Effector memory CD8-positive, alpha-beta T cell (primary cell): ENCODE measurements at regions not wholly inside any gene's neighbourhood (a gene's known extent, or its start where the extent isn't known, plus 50 kb on each side); places are given as distances from the start of the nearest gene placed in this dataset.

Source experiments
- ATAC-seq: fragments of 150-1000 bp; cut with Tn5 transposase; replicated peaks from 2 replicates; pipeline ENCODE4 v1.10.0; 2021; ENCODE audit warnings: mild to moderate bottlenecking, moderate library complexity
- DNase-seq, 3 experiments: peaks; one replicate each; pipeline ENCODE4 v3.0.0; 2021
- H3K27ac Mint-ChIP-seq, 2 donors: one replicate each; pipeline ENCODE4 v1.8.0; 2022; ENCODE audit warnings: mild to moderate bottlenecking in 2 of 2, mixed read lengths in 2 of 2, moderate library complexity in 2 of 2
- H3K27me3 Mint-ChIP-seq, 2 donors: one replicate each; pipeline ENCODE4 v1.8.0; 2022; ENCODE audit warnings: mixed read lengths in 2 of 2
- H3K36me3 Mint-ChIP-seq: one replicate; pipeline ENCODE4 v1.8.0; 2022; ENCODE audit warnings: mild to moderate bottlenecking, moderate library complexity, mixed read lengths; ENCODE audit not compliant: insufficient read depth
- H3K4me1 Mint-ChIP-seq, 2 donors: one replicate each; pipeline ENCODE4 v1.8.0; 2022; ENCODE audit warnings: low read depth in 2 of 2, mixed read lengths in 2 of 2
- H3K4me3 Mint-ChIP-seq, 2 donors: one replicate each; pipeline ENCODE4 v1.8.0; 2022; ENCODE audit warnings: mild to moderate bottlenecking in 2 of 2, mixed read lengths in 2 of 2, moderate library complexity in 2 of 2
- H3K9me3 Mint-ChIP-seq, 2 donors: one replicate each; pipeline ENCODE4 v1.8.0; 2022; ENCODE audit warnings: mixed read lengths in 2 of 2

DNA sequence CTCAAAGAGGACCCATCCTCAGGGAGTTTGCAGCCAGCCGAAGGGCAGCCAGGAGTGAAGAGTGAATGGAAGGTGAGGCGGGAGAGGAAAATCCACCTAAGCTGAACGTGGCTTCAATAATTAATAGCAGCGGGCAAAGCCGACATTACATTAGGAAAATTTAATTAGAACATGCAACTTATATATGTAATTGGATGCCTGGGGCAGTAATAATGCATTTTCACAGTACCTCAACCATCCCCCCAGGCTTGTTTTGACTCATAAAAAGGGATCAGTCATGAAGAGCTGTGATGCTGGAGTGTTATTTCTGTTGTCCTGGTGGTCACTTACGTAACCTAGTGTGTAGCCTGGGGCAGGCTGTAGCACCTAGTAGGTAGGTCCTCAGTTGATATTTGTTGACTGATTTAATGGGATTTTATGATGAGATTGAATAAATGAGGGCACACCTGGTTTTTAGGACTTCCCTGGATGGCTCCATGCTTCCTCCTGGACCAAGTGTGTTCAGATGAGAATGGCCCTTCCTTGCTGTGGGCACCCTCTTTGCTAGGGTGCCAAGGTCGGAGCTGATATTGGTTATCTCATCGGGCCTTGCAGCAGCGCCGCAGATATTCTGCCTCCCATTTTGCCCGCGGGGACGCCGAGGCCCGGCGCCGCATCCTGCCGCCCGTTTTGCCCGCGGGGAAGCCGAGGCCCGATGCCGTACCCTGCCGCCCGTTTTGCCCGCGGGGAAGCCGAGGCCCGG, 128.8 kb downstream of the CDH26 start:
- ATAC-seq, result no peak
- Mint-ChIP-seq H3K27me3 (peaks cover 11 to 39% of the 10 kb centered on the region in 2 donors), H3K9me3 (no peaks in the 10 kb centered on the region), H3K4me1 (peaks cover 3 to 8% of the 10 kb centered on the region in 2 donors), H3K27ac (no peak overlapping the region), H3K4me3 (peak overlapping the region; percentile 31 to 69), H3K36me3 (no peaks in the 10 kb centered on the region)
- no peak for DNase-seq

DNA sequence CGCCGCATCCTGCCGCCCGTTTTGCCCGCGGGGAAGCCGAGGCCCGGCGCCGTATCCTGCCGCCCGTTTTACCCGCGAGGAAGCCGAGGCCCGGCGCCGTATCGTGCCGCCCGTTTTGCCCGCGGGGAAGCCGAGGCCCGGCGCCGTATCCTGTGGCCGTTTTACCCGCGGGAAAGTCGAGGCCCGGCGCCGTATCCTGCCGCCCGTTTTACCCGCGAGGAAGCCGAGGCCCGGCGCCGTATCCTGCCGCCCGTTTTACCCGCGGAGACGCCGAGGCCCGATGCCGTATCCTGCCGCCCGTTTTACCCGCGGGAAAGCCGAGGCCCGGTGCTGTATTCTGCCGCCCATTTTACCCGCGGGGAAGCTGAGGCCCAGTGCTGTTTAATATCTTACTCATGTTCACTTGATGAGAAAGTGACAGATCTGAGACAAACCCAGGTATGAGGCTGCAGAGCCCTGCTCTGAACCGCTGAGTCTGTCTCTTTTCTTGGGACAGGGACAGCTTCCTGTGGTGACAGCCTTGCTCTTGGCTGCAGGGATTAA, 129.4 kb downstream of the CDH26 start:
- H3K36me3 Mint-ChIP-seq, result no peaks in the 10 kb centered on the region
- H3K4me1 Mint-ChIP-seq, result peaks cover 3 to 8% of the 10 kb centered on the region in 2 donors
- peak overlapping the region in 1 of 2 donors; percentile 27 for H3K27ac Mint-ChIP-seq
- H3K4me3 Mint-ChIP-seq, result peak overlapping the region; percentile 74 to 76
- no peaks in the 10 kb centered on the region for H3K9me3 Mint-ChIP-seq
- no peak for DNase-seq
- H3K27me3 Mint-ChIP-seq, result peaks cover 11 to 39% of the 10 kb centered on the region in 2 donors
- no peak for ATAC-seq

DNA sequence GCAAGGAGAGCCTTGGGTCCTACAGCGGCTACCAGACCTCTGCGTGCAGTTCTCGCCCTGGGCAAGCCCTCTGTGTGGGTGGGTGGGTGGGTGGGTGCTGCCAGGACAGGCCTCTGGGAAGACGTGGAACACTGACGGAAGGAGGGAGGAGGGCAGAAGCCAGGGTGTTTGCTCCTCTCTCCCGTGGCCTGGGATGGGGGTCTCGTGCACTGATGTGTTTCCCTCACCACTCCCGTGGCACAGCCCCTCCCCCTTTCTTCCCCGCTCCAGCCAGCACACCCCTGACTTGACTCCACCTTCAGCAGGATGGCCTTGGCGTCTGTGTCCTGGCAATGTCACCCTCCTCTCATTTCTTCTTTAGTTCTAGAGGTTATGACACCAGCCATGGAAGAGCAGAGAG, 130.0 kb downstream of the CDH26 start:
- peak overlapping the region in 1 of 2 donors; percentile 18 for H3K27ac Mint-ChIP-seq
- peaks cover 3 to 8% of the 10 kb centered on the region in 2 donors for H3K4me1 Mint-ChIP-seq
- peaks cover 11 to 39% of the 10 kb centered on the region in 2 donors for H3K27me3 Mint-ChIP-seq
- no peak for ATAC-seq
- peak overlapping the region in 1 of 2 donors; percentile 74 for H3K4me3 Mint-ChIP-seq
- no peak for DNase-seq
- no peaks in the 10 kb centered on the region for H3K36me3 Mint-ChIP-seq
- no peaks in the 10 kb centered on the region for H3K9me3 Mint-ChIP-seq

DNA sequence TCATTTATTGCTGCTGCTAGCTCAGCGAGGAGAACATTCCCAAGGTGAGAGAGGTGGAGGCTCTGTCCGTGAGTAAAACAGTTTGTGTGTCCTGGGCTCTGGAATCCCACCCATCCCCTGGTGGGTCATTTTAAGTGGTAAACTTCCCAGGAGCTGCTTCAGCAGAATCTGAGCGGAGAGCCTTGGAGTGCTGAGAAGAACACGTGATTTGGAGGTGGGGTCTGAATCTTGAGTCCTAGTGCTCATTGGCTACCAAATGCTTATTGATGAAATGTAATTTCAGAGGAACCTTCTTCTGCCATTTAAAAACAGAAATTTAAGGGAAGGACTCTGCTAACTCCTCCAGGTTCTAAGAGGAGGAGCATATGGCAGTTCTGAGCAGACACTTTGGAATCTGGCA, 132.4 kb downstream of the CDH26 start:
- Mint-ChIP-seq H3K4me3 (no peak overlapping the region), H3K36me3 (no peaks in the 10 kb centered on the region), H3K27ac (no peak overlapping the region), H3K4me1 (peaks cover 3 to 8% of the 10 kb centered on the region in 2 donors), H3K27me3 (peaks cover 11 to 36% of the 10 kb centered on the region in 2 donors), H3K9me3 (no peaks in the 10 kb centered on the region)
- DNase-seq, result no peak
- ATAC-seq, result no peak

DNA sequence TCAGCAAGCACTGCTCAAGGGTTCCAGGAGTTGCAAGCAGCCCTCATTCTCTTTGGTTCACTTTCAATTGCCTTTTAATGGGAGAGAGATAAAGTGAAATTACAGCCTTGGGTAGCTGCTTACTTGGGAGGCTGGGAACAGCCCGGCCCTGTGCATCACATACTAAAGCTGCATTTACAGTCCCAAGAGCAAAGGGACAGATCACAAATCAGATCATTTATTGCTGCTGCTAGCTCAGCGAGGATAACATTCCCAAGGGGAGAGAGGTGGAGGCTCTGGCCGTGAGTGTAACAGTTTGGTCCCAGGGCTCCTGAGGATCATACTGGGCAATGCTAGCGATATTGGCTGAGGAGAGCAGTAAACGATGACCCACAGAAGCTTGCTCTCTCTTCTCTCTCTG, 133.1 kb downstream of the CDH26 start:
- Mint-ChIP-seq H3K27ac (no peak overlapping the region), H3K9me3 (no peaks in the 10 kb centered on the region), H3K4me1 (peaks cover 3 to 8% of the 10 kb centered on the region in 2 donors), H3K4me3 (no peak overlapping the region), H3K27me3 (peaks cover 11 to 29% of the 10 kb centered on the region in 2 donors), H3K36me3 (no peaks in the 10 kb centered on the region)
- DNase-seq (no peak), ATAC-seq (no peak)

DNA sequence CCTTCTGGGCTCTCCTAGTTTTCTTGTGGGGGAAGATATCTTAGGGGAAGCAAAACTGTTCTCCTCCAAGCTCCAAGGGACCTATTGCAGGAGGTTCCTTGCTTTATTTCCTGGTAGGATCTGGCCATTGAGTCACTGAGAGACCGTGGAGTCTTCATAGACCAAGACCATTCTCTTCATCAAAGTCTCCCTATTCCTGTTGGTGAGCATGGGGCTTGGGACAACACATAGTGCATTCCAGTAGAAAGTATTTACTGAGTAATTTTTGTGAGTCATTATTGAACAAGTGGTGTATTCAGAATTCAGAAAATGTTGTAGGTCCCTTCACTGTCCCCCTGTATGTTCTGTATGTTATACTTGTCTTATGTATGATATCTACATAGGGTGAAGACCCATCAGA, 133.6 kb downstream of the CDH26 start:
- H3K4me1 Mint-ChIP-seq, result peaks cover 3 to 6% of the 10 kb centered on the region in 2 donors
- no peak for DNase-seq
- no peaks in the 10 kb centered on the region for H3K36me3 Mint-ChIP-seq
- H3K27ac Mint-ChIP-seq, result no peak overlapping the region
- no peak overlapping the region for H3K4me3 Mint-ChIP-seq
- no peak for ATAC-seq
- no peaks in the 10 kb centered on the region for H3K9me3 Mint-ChIP-seq
- H3K27me3 Mint-ChIP-seq, result peaks cover 6 to 23% of the 10 kb centered on the region in 2 donors

DNA sequence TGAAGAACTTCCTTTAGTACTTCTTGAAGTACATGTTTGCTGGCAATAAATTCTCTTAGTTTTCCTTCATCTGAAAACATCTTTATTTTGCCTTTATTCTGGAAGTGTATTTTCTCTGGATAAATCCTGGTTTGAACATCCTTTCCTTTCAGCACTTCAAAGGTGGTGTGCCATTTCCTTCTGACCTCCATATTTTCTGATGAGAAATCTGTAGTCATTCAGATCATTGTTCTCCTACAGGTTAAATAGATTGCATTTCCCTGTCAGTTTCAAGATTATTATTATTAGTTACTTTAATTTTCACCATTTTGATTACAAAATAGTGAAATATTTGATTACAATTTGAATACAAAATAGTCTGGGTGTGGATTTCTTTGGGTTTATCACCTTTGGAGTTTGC, 134.5 kb downstream of the CDH26 start:
- Mint-ChIP-seq H3K4me3 (no peak overlapping the region), H3K36me3 (no peaks in the 10 kb centered on the region), H3K27me3 (peaks cover 5 to 21% of the 10 kb centered on the region in 2 donors), H3K4me1 (peaks cover 2 to 6% of the 10 kb centered on the region in 2 donors), H3K27ac (no peak overlapping the region), H3K9me3 (no peaks in the 10 kb centered on the region)
- ATAC-seq, result no peak
- no peak for DNase-seq

DNA sequence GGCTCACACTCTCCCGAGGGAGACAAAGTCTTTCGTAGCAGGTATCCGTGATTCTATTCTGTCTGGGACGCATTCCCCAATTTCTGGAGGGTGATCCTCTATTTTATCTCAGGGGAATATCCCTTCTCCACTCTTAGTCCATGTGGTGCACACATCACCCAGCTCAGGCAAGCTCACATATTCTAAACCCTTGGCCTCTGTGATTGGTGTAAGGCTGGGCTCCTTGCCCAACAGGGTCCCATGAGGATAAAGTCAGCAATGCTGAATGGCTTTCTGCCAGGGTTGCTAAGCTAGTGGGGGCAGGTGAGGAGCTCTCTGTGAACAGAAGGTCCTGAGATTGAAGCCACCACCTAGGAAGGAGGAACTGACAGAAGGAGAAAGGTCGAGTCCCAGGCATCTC, 137.2 kb downstream of the CDH26 start:
- Mint-ChIP-seq H3K4me3 (no peak overlapping the region), H3K36me3 (no peaks in the 10 kb centered on the region), H3K9me3 (no peaks in the 10 kb centered on the region), H3K27ac (no peak overlapping the region), H3K4me1 (peaks cover 0 to 4% of the 10 kb centered on the region in 2 donors), H3K27me3 (peaks cover 0 to under 1% of the 10 kb centered on the region in 2 donors)
- no peak for ATAC-seq
- no peak for DNase-seq

DNA sequence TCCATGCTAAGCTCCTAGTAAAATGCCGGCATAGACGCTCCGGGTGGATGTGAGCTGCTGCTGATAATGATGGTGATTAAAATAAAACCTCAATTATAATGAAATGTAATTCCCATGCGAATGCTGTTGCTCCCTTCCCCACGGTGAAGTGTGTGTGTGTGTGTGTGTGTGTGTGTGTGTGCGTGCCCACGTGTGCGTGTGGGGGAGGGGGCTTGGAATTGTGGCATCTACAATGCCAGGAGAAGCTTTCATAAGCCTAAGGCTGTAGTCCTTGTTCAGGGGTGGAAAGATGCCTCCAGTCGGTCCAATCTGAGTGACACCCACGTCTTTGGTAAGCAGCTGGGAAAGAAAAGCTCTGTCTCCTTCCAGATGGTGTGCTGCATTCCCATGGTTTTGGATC, 137.9 kb downstream of the CDH26 start:
- no peak for DNase-seq
- H3K27me3 Mint-ChIP-seq, result no peaks in the 10 kb centered on the region
- H3K4me1 Mint-ChIP-seq, result peaks cover 6 to 11% of the 10 kb centered on the region in 2 donors
- H3K9me3 Mint-ChIP-seq, result no peaks in the 10 kb centered on the region
- ATAC-seq, result no peak
- H3K27ac Mint-ChIP-seq, result no peak overlapping the region
- H3K4me3 Mint-ChIP-seq, result no peak overlapping the region
- H3K36me3 Mint-ChIP-seq, result no peaks in the 10 kb centered on the region

DNA sequence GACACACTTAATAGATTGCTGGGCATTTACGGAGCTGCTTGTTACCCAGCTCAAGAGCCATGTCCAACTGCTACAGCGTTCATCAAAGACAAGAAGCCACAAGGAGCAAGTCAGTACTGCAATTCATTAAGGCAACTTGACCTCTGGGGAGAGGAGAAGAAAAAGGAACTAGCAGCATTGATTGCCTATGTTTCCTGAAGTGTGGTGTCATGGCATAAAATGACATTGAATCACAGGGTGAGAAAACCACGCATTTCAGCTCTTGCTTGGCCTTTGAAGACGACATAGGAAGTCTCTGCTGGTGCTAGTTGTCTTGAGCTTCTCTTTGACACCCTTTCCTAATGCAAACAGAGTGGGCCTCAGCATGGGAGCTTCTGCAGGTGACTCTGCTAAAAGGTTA, 139.1 kb downstream of the CDH26 start:
- Mint-ChIP-seq H3K36me3 (no peaks in the 10 kb centered on the region), H3K27me3 (no peaks in the 10 kb centered on the region), H3K4me1 (peaks cover 11 to 13% of the 10 kb centered on the region in 2 donors), H3K4me3 (no peak overlapping the region), H3K9me3 (no peaks in the 10 kb centered on the region), H3K27ac (peak overlapping the region in 1 of 2 donors; percentile 65)
- ATAC-seq (peak; percentile 32), DNase-seq (no peak)

DNA sequence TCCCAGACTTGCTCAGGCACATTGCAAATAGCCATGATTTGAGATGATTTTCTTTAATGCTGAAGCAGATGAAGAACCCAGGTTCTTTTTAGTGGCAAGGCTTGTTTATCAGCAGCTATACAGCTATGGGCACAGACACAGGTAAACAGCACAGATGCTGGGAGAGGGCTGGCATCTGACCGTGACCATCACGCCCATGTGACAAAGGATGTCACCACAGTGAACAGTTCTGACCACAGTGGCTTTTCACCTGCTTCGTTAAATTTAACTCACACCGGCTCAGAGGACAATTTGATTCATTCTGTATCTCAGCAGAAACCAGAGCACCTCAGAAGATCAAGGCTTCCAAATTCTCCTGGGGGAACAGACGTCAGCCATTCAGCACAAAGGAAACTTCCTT, 142.6 kb downstream of the CDH26 start:
- Mint-ChIP-seq H3K27me3 (no peaks in the 10 kb centered on the region), H3K9me3 (no peaks in the 10 kb centered on the region), H3K4me1 (peaks cover 11 to 13% of the 10 kb centered on the region in 2 donors), H3K27ac (peak overlapping the region; percentile 57 to 85), H3K36me3 (no peaks in the 10 kb centered on the region), H3K4me3 (peak overlapping the region; percentile 11 to 57)
- no peak for DNase-seq
- peak; percentile 24 for ATAC-seq

DNA sequence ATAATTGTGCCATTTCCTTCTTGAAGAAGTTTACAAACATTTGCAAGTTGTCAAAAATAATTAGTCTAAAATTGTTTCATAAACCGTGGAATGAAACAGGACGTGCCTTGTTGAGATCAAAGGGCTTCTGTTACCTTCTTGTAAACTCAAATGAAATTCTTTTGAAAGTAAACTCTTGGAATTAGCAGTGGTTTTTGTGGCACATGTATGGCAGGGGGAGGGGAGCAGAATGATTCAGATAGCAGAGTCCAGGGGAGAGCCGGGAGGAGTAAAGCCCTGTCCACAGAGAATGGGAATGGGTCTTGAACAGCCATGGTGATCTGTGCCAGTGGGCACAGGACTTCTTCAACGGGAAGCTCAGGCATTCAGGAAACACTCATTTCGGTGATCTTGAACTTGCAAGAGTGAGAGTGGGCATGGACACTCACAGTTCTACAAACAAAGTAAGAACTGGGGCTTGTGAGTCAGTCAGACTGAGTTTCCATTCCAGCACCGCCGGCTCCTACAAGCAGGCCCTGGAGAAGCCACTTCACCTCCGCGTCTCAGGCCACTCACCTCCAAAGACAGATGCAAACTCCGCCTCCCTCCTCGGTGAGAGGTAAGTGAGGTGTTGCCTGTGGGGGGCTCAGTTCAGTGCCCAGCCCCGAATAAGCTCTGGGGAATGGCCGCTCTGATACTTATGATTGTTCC, 143.1 kb downstream of the CDH26 start:
- Mint-ChIP-seq H3K27ac (peak overlapping the region; percentile 57 to 85), H3K27me3 (no peaks in the 10 kb centered on the region), H3K4me3 (peak overlapping the region; percentile 11 to 57), H3K36me3 (no peaks in the 10 kb centered on the region), H3K4me1 (peaks cover 11 to 13% of the 10 kb centered on the region in 2 donors), H3K9me3 (no peaks in the 10 kb centered on the region)
- DNase-seq (no peak), ATAC-seq (no peak)

DNA sequence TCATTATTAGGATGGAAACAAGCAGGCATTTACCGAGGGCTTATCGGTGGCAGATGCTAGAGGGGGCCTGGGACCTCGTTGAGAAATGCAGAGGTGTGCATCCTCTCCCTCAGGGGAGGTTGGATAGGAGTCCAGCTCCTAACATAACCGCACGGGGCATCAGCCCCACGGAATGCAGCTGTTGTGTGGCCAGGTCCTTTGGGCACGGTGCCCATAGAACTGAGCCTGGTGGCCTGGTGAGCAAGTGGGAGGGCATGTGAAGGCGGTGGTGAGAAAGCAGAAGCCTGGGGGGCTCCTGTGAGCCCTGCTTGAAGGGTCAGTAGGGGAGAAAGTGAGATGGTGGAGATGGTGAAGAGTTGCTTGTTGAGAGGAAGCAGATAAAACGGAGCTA, 143.7 kb downstream of the CDH26 start:
- Mint-ChIP-seq H3K27me3 (no peaks in the 10 kb centered on the region), H3K4me3 (no peak overlapping the region), H3K36me3 (no peaks in the 10 kb centered on the region), H3K9me3 (no peaks in the 10 kb centered on the region), H3K4me1 (peaks cover 11 to 13% of the 10 kb centered on the region in 2 donors), H3K27ac (no peak overlapping the region)
- DNase-seq (no peak), ATAC-seq (no peak)
